IMR-90 (cell line): ENCODE measurements at regions not wholly inside any gene's neighbourhood (a gene's known extent, or its start where the extent isn't known, plus 50 kb on each side); places are given as distances from the start of the nearest gene placed in this dataset.

Experiments used
- ATAC-seq: fragments of 200-7000 bp; cut with Tn5 transposase; 2 replicates; pipeline ENCODE4 v1.9.1; 2020; ENCODE audit warnings: low read depth, mild to moderate bottlenecking, moderate library complexity
- BruUV-seq: library from RNA; stranded (reverse); fragments of 400-500 nt; replicated peaks from 2 replicates; lab custom pipeline; 2021; lab: Mats Ljungman, UMichigan
- CTCF ChIA-PET: fragments of 300-600 bp; formaldehyde crosslinking; extraction: SDS; loops from one replicate; lab custom pipeline; 2021; ENCODE audit warnings: antibody characterized with exemption; lab: Yijun Ruan, JAX
- POLR2A ChIA-PET: fragments of 300-600 bp; sonication (Branson Sonifier 250); formaldehyde crosslinking; loops from one replicate; lab custom pipeline; 2022; ENCODE audit warnings: antibody characterized with exemption; ENCODE audit not compliant: unreplicated experiment; lab: Charles Lee
- DNase-seq: peaks from one replicate; pipeline ENCODE4 v3.0.0; 2013
- H2AFZ ChIP-seq: replicated peaks from 2 replicates; pipeline ENCODE3; 2013; ENCODE audit warnings: low read length, mild to moderate bottlenecking; ENCODE audit not compliant: poor library complexity
- H2AK5ac ChIP-seq: 2 replicates; pipeline ENCODE4 v1.6.1; 2013; ENCODE audit warnings: low read depth, low read length, inconsistent platforms
- H2AK9ac ChIP-seq: replicated peaks from 2 replicates; pipeline ENCODE3; 2013; ENCODE audit warnings: mild to moderate bottlenecking, low read depth, low read length, moderate library complexity; ENCODE audit not compliant: poor library complexity
- H2BK120ac ChIP-seq: 2 replicates; pipeline ENCODE4 v1.6.1; 2013; ENCODE audit warnings: low read depth, low read length, inconsistent platforms
- H2BK15ac ChIP-seq: 3 replicates; pipeline ENCODE4 v1.6.1; 2013; ENCODE audit warnings: low read depth, low read length, inconsistent platforms
- H2BK20ac ChIP-seq: 2 replicates; pipeline ENCODE4 v1.6.1; 2013; ENCODE audit warnings: low read depth, mild to moderate bottlenecking, inconsistent platforms, low read length, moderate library complexity
- H2BK5ac ChIP-seq: 2 replicates; pipeline ENCODE4 v1.6.1; 2013; ENCODE audit warnings: mild to moderate bottlenecking, low read depth, low read length, inconsistent platforms; ENCODE audit not compliant: poor library complexity, severe bottlenecking
- H3K14ac ChIP-seq: replicated peaks from 2 replicates; pipeline ENCODE4 v1.6.1; 2013; ENCODE audit warnings: low read depth, low read length, inconsistent platforms
- H3K18ac ChIP-seq: 2 replicates; pipeline ENCODE4 v1.6.1; 2013; ENCODE audit warnings: low read depth, low read length, control low read depth
- H3K23ac ChIP-seq: 2 replicates; pipeline ENCODE4 v1.6.1; 2013; ENCODE audit warnings: low read depth, low read length, inconsistent platforms
- H3K27ac ChIP-seq: 2 replicates; pipeline ENCODE4 v1.5.1; 2013; ENCODE audit warnings: mild to moderate bottlenecking, control low read depth, low read length; ENCODE audit not compliant: insufficient read depth
- H3K27me3 ChIP-seq: 2 replicates; pipeline ENCODE4 v1.6.1; 2013; ENCODE audit warnings: low read length; ENCODE audit not compliant: control insufficient read depth, insufficient read depth
- H3K36me3 ChIP-seq: 2 replicates; pipeline ENCODE4 v1.6.1; 2013; ENCODE audit warnings: low read length, mixed read lengths; ENCODE audit not compliant: control insufficient read depth, insufficient read depth
- H3K4ac ChIP-seq: 2 replicates; pipeline ENCODE4 v1.6.1; 2013; ENCODE audit warnings: low read depth, low read length, inconsistent platforms
- H3K4me1 ChIP-seq: 2 replicates; pipeline ENCODE4 v1.6.1; 2013; ENCODE audit warnings: low read length, mixed read lengths; ENCODE audit not compliant: control insufficient read depth, insufficient read depth
- H3K4me2 ChIP-seq: 2 replicates; pipeline ENCODE4 v1.6.1; 2013; ENCODE audit warnings: low read depth, mild to moderate bottlenecking, control low read depth, low read length, moderate library complexity
- H3K4me3 ChIP-seq: 2 replicates; pipeline ENCODE4 v1.5.1; 2013; ENCODE audit warnings: low read depth, mild to moderate bottlenecking, control low read depth, low read length, moderate library complexity; ENCODE audit not compliant: insufficient read depth
- H3K56ac ChIP-seq: 2 replicates; pipeline ENCODE4 v1.6.1; 2013; ENCODE audit warnings: low read length, inconsistent platforms; ENCODE audit not compliant: insufficient read depth; ENCODE audit errors: extremely low read depth
- H3K79me1 ChIP-seq, 2 experiments: 2 replicates each; pipeline ENCODE4 v1.6.1; 2013; ENCODE audit warnings: low read length in 2 of 2, inconsistent platforms in 1 of 2, low read depth in 1 of 2
- H3K9ac ChIP-seq: 2 replicates; pipeline ENCODE4 v1.6.1; 2013; ENCODE audit warnings: low read depth, low read length, control low read depth
- H3K9me1 ChIP-seq: 2 replicates; pipeline ENCODE4 v1.6.1; 2013; ENCODE audit warnings: low read length, inconsistent platforms; ENCODE audit not compliant: insufficient read depth
- H3K9me3 ChIP-seq: 2 replicates; pipeline ENCODE4 v1.6.1; 2013; ENCODE audit warnings: low read length; ENCODE audit not compliant: control insufficient read depth, insufficient read depth
- H4K20me1 ChIP-seq: 2 replicates; pipeline ENCODE4 v1.6.1; 2013; ENCODE audit warnings: low read length, inconsistent platforms; ENCODE audit not compliant: insufficient read depth
- H4K5ac ChIP-seq: 2 replicates; pipeline ENCODE4 v1.6.1; 2013; ENCODE audit warnings: mild to moderate bottlenecking, low read depth, low read length, control low read depth
- H4K8ac ChIP-seq, 2 experiments: 2 replicates each; pipeline ENCODE4 v1.6.1; 2013; ENCODE audit warnings: low read depth in 2 of 2, low read length in 2 of 2, control low read depth in 1 of 2, inconsistent platforms in 1 of 2
- H4K91ac ChIP-seq: 2 replicates; pipeline ENCODE4 v1.6.1; 2013; ENCODE audit warnings: low read depth, low read length, inconsistent platforms; ENCODE audit not compliant: insufficient read depth
- CEBPB ChIP-seq: IDR thresholded peaks from 2 replicates; pipeline ENCODE4 v1.6.1; 2012; ENCODE audit warnings: low read depth, low read length, improper control_type of control experiment
- CHD1 ChIP-seq: IDR thresholded peaks from 2 replicates; pipeline ENCODE4 v1.6.1; 2012; ENCODE audit warnings: low read depth, low read length, improper control_type of control experiment
- MAFK ChIP-seq: IDR thresholded peaks from 2 replicates; pipeline ENCODE4 v1.6.1; 2012; ENCODE audit warnings: low read depth, low read length, improper control_type of control experiment
- MAZ ChIP-seq: IDR thresholded peaks from 2 replicates; pipeline ENCODE4 v1.6.1; 2012; ENCODE audit warnings: low read depth, mild to moderate bottlenecking, low read length, improper control_type of control experiment, moderate library complexity, borderline replicate concordance
- MXI1 ChIP-seq: IDR thresholded peaks from 2 replicates; pipeline ENCODE4 v1.6.1; 2012; ENCODE audit warnings: low read depth, mild to moderate bottlenecking, low read length, moderate library complexity, borderline replicate concordance
- NFE2L2 ChIP-seq: fragments of 150-350 bp; IDR thresholded peaks from 2 replicates; pipeline ENCODE4 v1.6.1; 2016; ENCODE audit warnings: low read depth, mild to moderate bottlenecking, low read length
- RAD21 ChIP-seq: IDR thresholded peaks from 2 replicates; pipeline ENCODE4 v1.6.1; 2012; ENCODE audit warnings: low read length, improper control_type of control experiment
- SMC3 ChIP-seq: fragments of 150-350 bp; IDR thresholded peaks from 2 replicates; pipeline ENCODE4 v1.6.1; 2016; ENCODE audit warnings: low read depth, mild to moderate bottlenecking, antibody characterized with exemption, low read length, moderate library complexity
- WGBS, 2 experiments: methylation state at CpG; one replicate each; pipeline versions ENCODE4 v1.1.5 to v1.1.7; 2013; ENCODE audit warnings: missing lambda C conversion rate in 2 of 2; ENCODE audit not compliant: insufficient read length in 1 of 2; ENCODE audit errors: extremely low coverage in 2 of 2; 5-methylcytosine and 5-hydroxymethylcytosine counted together
- dilution Hi-C: fragments of 300-500 bp; cut with HindIII; formaldehyde crosslinking; loops from one replicate; pipeline ENCODE4 v1.14.3; 2018; ENCODE audit warnings: low sequenced_read_pairs; ENCODE audit not compliant: unreplicated experiment
- in situ Hi-C: fragments of 300-500 bp; cut with MboI; formaldehyde crosslinking; loops from 3 replicates; pipeline ENCODE4 v1.14.3; 2019; ENCODE audit warnings: low sequenced_read_pairs, inconsistent platforms, mixed read lengths
- intact Hi-C: fragments of 100-400 bp; cut with micrococcal nuclease; formaldehyde crosslinking; loops from 2 replicates; pipeline ENCODE4 v1.10.0; 2022
- TF ChIP-seq, protein P1 (sequence below): fragments of 150-350 bp; IDR thresholded peaks from 2 replicates; pipeline ENCODE4 v1.6.1; 2017; ENCODE audit warnings: mild to moderate bottlenecking, antibody characterized with exemption, low read length, low read depth

DNA sequence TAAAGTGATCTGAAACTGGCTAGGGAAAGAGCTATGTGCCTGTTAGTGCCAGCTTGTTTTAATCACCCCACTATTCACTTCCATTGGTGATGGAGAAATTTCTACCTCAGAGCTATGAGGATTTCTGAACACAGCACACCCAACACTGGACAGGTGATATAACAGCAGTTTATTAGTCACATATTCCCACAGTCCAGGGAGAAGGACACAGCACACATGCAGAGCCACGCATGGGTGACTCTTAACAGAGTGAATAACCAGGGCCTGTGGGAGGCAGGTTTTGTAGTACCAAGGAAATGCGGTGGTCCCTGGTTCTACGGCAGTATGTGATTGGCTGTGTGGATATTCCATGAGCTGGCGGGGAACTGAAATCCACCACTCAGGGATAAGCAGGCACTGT lies 455.1 kb downstream of the BTG1 start:
- H2BK120ac ChIP-seq = no peak overlapping the region
- no peak overlapping the region for H2BK5ac ChIP-seq
- H2AFZ ChIP-seq = no peak overlapping the region
- no peak overlapping the region for H2AK5ac ChIP-seq
- dilution Hi-C loops (no loop called here), in situ Hi-C loops (no loop called here), intact Hi-C loops (no loop called here)
- no peak overlapping the region for H2BK20ac ChIP-seq
- no peak overlapping the region for H3K23ac ChIP-seq
- no peak overlapping the region for H3K18ac ChIP-seq
- H3K27me3 ChIP-seq = peaks cover 1% of the 10 kb centered on the region
- no peak overlapping the region for H4K8ac ChIP-seq
- H3K14ac ChIP-seq = no peak overlapping the region
- no peaks in the 10 kb centered on the region for H3K36me3 ChIP-seq
- H4K20me1 ChIP-seq = no peaks in the 10 kb centered on the region
- no peak for DNase-seq
- H3K4me3 ChIP-seq = no peak overlapping the region
- no CpG with 5 or more reads among the region's 4 CpGs for WGBS, 2 experiments
- BruUV-seq = no TSS peak
- H3K4ac ChIP-seq = no peak overlapping the region
- H3K9ac ChIP-seq = no peak overlapping the region
- no peaks in the 10 kb centered on the region for H3K9me1 ChIP-seq
- H3K4me2 ChIP-seq = no peak overlapping the region
- no peak overlapping the region for H2BK15ac ChIP-seq
- H3K9me3 ChIP-seq = no peaks in the 10 kb centered on the region
- CTCF ChIA-PET = interaction anchor here (0.6 kb wide), 1 partner anchor 12 kb away, joined by 3 read pairs; no protein-coding TSS in a partner anchor
- no peak overlapping the region for H4K5ac ChIP-seq
- no peaks in the 10 kb centered on the region for H3K4me1 ChIP-seq
- no peak for TF ChIP-seq MAFK
- TF ChIP-seq RAD21 = no peak
- TF ChIP-seq CHD1 = no peak
- TF ChIP-seq, protein P1, sequence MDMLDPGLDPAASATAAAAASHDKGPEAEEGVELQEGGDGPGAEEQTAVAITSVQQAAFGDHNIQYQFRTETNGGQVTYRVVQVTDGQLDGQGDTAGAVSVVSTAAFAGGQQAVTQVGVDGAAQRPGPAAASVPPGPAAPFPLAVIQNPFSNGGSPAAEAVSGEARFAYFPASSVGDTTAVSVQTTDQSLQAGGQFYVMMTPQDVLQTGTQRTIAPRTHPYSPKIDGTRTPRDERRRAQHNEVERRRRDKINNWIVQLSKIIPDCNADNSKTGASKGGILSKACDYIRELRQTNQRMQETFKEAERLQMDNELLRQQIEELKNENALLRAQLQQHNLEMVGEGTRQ = no peak
- no peak for TF ChIP-seq MXI1
- TF ChIP-seq SMC3 = no peak
- no peak for TF ChIP-seq CEBPB
- no peak for TF ChIP-seq MAZ
- TF ChIP-seq NFE2L2 = no peak
- POLR2A ChIA-PET = no interaction called here
- no peak overlapping the region for H3K27ac ChIP-seq
- H3K79me1 ChIP-seq = no peaks in the 10 kb centered on the region
- no peak overlapping the region for H4K91ac ChIP-seq
- no peak overlapping the region for H3K56ac ChIP-seq
- no peak for ATAC-seq
- H2AK9ac ChIP-seq = no peak overlapping the region
